ENCODE measurements at regions not wholly inside any gene's neighbourhood (a gene's known extent, or its start where the extent isn't known, plus 50 kb on each side); places are given as distances from the start of the nearest gene placed in this dataset.

DNA sequence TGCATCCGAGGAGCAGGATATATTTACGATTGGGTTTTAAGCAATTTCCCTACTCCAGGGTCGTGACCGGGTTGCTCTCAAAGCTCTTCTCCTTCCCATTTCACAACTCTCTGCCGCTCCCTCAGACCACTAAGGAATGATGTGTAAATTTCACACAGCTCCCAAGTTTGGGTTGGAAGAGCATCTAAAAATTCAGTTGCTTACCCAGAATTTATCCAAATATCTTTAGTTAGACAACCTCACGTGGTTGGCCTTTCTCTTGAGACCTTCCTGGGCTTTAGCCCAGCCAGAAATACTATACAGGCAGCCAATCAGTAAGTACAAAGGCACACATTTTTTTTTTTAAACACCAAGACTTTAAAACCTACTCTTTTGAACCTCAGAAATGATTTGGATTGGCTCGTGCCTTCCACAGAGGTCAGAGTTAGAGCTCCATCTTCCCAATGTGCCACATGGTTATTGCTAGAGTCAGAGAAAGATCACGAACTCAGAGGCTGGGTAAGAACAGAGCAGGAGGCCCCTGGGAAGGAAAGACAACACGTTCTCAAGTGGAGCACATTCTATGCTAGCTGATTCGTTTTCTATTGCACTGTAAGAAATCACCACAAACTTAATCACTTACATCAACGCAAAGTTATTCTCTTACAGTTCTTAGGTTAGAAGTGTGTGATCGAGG, 335.4 kb upstream of the MGMT start:
- peak in 1 of 2 donors; percentile 49 for DNase-seq (ENCODE audit: low read depth in 2 of 2)
- TF ChIP-seq, protein P1, sequence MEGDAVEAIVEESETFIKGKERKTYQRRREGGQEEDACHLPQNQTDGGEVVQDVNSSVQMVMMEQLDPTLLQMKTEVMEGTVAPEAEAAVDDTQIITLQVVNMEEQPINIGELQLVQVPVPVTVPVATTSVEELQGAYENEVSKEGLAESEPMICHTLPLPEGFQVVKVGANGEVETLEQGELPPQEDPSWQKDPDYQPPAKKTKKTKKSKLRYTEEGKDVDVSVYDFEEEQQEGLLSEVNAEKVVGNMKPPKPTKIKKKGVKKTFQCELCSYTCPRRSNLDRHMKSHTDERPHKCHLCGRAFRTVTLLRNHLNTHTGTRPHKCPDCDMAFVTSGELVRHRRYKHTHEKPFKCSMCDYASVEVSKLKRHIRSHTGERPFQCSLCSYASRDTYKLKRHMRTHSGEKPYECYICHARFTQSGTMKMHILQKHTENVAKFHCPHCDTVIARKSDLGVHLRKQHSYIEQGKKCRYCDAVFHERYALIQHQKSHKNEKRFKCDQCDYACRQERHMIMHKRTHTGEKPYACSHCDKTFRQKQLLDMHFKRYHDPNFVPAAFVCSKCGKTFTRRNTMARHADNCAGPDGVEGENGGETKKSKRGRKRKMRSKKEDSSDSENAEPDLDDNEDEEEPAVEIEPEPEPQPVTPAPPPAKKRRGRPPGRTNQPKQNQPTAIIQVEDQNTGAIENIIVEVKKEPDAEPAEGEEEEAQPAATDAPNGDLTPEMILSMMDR (IDR thresholded peaks at IDR 0.05; ENCODE audit: low read depth, low read length) = no peak
- H3K4me3 ChIP-seq (replicated peaks in 1 of 2; ENCODE audit: low read depth in 2 of 2, low read length in 2 of 2) = no peak overlapping the region

DNA sequence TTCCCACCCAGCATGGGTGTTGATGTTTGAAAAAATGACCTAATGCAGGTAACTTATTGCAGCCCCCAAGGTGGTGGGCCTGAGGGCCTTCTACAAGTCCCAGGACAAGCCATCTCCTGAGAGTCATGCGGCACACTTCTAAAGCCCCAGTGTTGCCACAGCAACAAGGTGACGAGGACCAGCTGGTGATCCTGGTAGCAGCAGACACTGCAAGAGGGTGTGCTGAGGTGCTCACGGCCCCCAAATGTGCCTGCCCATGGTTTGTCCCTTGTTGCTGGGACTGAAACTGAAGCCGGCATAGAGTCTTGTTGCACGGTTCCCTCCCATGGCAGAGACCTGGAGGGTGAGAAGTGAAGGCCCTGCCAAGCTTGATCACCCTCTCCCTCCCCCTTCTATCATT, 333.2 kb upstream of the MGMT start:
- TF ChIP-seq, protein P1 (IDR thresholded peaks at IDR 0.05; ENCODE audit: low read depth, low read length) = no peak

DNA sequence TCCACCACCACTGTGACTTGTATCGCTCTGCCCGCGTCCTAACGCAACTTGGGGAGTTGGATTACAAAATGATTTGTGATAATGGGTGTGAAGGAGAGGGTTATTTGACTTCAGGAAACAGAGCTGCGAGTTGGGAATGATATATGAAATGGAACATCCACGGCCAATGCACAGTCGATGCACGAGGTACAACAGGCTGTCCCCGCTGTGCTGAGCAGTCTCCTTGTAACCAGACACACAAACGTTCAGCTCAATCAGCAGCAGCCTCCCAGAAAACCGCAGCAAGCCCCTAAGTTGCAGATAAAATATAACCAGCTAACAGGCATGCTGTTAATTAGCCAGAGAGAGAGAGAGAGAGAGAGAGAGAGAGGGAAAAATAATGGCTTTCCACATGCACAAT, 332.7 kb upstream of the MGMT start:
- no peak for DNase-seq (ENCODE audit: low read depth in 2 of 2)
- TF ChIP-seq, protein P1 (IDR thresholded peaks at IDR 0.05; ENCODE audit: low read depth, low read length) = no peak
- no peak overlapping the region for H3K4me3 ChIP-seq (replicated peaks in 1 of 2; ENCODE audit: low read depth in 2 of 2, low read length in 2 of 2)

More for the DNA sequence above, 333.2 kb upstream of the MGMT start:
- H3K4me3 ChIP-seq (replicated peaks in 1 of 2; ENCODE audit: low read depth in 2 of 2, low read length in 2 of 2) = no peak overlapping the region
- no peak for DNase-seq (ENCODE audit: low read depth in 2 of 2)

DNA sequence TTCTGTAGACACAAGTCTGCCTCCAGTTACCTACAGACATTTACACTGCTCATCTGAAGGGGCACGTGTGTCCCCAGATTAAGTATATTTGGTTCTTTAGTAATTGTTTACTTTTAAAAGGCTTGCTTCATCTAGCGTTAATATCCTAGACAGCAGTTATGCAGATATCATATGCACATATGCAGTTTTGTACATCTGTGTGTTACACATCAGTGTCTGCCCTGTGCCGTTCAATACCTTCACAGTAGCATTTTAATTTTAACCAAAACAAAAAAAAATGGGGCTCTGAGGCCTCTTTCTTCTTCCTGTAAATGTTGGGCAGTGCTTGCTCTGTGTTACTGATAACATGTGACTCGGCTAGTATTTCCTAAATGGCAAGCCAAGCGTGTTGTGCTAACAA, 331.4 kb upstream of the MGMT start:
- no peak overlapping the region for H3K4me3 ChIP-seq (replicated peaks in 1 of 2; ENCODE audit: low read depth in 2 of 2, low read length in 2 of 2)
- peak in 1 of 2 donors; percentile 10 for DNase-seq (ENCODE audit: low read depth in 2 of 2)
- TF ChIP-seq, protein P1 (IDR thresholded peaks at IDR 0.05; ENCODE audit: low read depth, low read length) = no peak

DNA sequence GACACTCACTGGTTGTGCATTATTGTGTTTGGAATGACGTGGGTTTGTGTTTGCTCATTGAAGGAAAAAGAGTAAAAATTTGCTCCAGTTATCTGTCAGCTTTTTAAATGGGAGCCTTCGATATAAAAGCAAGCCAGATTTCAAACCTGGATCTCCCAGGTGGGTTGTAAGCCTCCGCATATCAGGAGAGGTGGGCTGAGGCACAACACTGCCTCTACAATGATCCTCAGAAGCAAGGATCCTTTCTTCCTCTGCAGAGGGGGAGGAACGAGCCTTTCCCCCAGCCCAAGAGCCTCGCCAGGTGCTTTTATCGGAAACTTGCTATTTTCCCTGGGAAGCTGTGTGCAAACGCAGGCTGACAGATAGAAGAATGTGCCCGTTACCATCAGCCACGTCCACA, 331.0 kb upstream of the MGMT start:
- TF ChIP-seq, protein P1 (IDR thresholded peaks at IDR 0.05; ENCODE audit: low read depth, low read length) = no peak
- H3K4me3 ChIP-seq (replicated peaks in 1 of 2; ENCODE audit: low read depth in 2 of 2, low read length in 2 of 2) = no peak overlapping the region
- no peak for DNase-seq (ENCODE audit: low read depth in 2 of 2)

DNA sequence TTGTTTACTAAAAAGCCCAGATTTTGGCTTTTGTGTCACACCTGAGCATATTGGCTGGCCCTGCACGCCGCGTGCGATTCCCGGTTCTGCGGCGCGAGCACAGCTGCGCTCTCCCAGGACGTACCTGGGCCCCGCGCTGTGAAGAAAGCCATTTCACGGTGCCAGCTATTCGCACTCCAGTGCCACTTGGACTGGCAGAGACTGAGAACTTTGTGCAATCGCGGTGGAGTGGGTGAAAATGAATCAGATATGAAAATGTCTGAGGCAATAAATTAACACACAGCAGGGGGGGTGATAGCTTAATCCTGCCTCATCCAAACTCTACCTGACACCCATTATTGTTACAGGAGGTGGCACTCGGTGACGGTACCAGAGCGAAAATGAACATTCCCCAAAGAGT, 330.1 kb upstream of the MGMT start:
- H3K4me3 ChIP-seq (replicated peaks in 1 of 2; ENCODE audit: low read depth in 2 of 2, low read length in 2 of 2) = no peak overlapping the region
- no peak for DNase-seq (ENCODE audit: low read depth in 2 of 2)
- TF ChIP-seq, protein P1 (IDR thresholded peaks at IDR 0.05; ENCODE audit: low read depth, low read length) = no peak
